ENCODE measurements at regions not wholly inside any gene's neighbourhood (a gene's known extent, or its start where the extent isn't known, plus 50 kb on each side); places are given as distances from the start of the nearest gene placed in this dataset.
A peak's percentile ranks its signal among the peaks of the same experiment; 100 is the strongest.

DNA sequence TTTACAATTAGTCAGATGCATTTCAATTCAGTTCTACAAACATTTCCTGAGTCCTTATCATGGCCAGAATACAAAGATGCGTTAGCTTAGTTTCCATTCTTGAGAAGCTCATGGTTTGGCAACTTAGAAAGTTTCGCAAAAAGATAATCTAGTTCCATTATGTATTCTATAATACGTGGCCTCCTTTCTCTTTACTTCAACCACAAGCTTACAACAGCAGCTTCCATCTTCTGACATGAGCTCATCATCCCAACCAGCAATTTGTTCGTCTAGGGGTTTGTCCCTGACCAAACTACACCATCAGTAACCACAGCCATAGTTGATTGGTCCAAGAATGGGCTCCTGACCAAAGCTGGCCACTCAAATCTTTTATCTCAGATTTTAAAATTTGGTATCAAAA, 267.6 kb upstream of the TBC1D5 start:
- 0 out of 2 replicates have a peak, but pooled peaks cover 5% of the 10 kb centered on the region for H3K9me2 ChIP-seq (ENCODE audit: insufficient read depth)
- in situ Hi-C loops (cut with MboI): no loop called here
- no peak overlapping the region for H2AFZ ChIP-seq
- 41 to 46% methylated on average over 4 of the region's 4 CpGs for WGBS, 2 experiments (ENCODE audit: low coverage in 1 of 2, low lambda C conversion rate in 2 of 2, missing lambda C conversion rate in 2 of 2)
- H3K9me3 ChIP-seq (ENCODE audit: low read depth): no peaks in the 10 kb centered on the region
- H3K27ac ChIP-seq: no peak overlapping the region
- H3K27me3 ChIP-seq (replicated peaks; ENCODE audit: insufficient read depth): no peaks in the 10 kb centered on the region; the same call in 1 of the 2 replicates
- DNase-seq: no peak
- H3K4me1 ChIP-seq (ENCODE audit: insufficient read depth): peaks cover 6% of the 10 kb centered on the region; the same call in 1 of the 2 replicates
- no peak overlapping the region for H3K4me3 ChIP-seq
- no peaks in the 10 kb centered on the region for H4K20me1 ChIP-seq (ENCODE audit: insufficient read depth)
- no peaks in the 10 kb centered on the region for H3K79me2 ChIP-seq (ENCODE audit: insufficient read depth)
- no peaks in the 10 kb centered on the region; the same call in 1 of the 2 replicates for H3F3A ChIP-seq (ENCODE audit: insufficient read depth)
- TF ChIP-seq EZH2 (IDR thresholded peaks at IDR 0.05; ENCODE audit: insufficient read depth, poor library complexity, severe bottlenecking) (no peak), EZH2phosphoT487 (IDR thresholded peaks at IDR 0.05; ENCODE audit: insufficient read depth, low read depth) (no peak)
- H3K36me3 ChIP-seq (ENCODE audit: low read depth): no peaks in the 10 kb centered on the region
- no peak overlapping the region for H3K9ac ChIP-seq
- H3K4me2 ChIP-seq (ENCODE audit: unreplicated experiment): no peak overlapping the region

DNA sequence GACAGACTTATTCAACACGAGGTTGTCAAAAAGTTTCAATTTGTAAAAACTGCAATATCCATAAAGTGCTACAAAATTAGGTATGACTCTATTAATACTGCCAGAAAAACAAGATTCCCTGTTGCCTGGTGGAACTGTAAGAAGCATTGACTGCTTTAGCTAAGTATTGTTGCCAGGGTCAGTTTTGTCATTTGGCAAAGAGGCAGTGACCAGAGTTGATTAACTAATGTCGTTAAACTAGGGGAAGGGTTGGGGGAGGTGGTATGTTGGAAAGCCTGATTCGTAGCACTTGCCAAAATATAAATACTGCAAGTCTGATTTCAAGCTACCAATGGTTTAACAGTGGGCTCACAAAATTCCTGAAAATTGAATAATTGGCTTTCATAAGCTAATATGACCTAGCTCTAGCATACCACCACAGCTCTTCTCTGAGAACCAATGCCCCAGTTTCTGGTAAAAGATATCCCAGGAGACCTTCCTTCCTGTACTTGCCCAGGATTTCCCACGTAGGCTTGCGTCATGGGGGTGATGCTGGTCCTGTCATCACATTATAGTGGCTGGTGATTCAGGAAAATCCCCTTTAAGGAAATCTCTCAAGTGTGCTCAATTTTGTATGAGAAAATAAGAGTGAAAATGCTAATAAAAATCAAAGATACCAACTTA, 266.4 kb upstream of the TBC1D5 start:
- H3K4me2 ChIP-seq (ENCODE audit: unreplicated experiment): no peak overlapping the region
- H3K27ac ChIP-seq: no peak overlapping the region
- in situ Hi-C loops (cut with MboI): no loop called here
- no peaks in the 10 kb centered on the region for H3K79me2 ChIP-seq (ENCODE audit: insufficient read depth)
- H3K27me3 ChIP-seq (replicated peaks; ENCODE audit: insufficient read depth): no peaks in the 10 kb centered on the region; the same call in 1 of the 2 replicates
- peak; percentile 52 for DNase-seq
- 27 to 32% methylated on average over 5 of the region's 5 CpGs for WGBS, 2 experiments (ENCODE audit: low coverage in 1 of 2, low lambda C conversion rate in 2 of 2, missing lambda C conversion rate in 2 of 2)
- TF ChIP-seq EZH2 (IDR thresholded peaks at IDR 0.05; ENCODE audit: insufficient read depth, poor library complexity, severe bottlenecking) (no peak), EZH2phosphoT487 (IDR thresholded peaks at IDR 0.05; ENCODE audit: insufficient read depth, low read depth) (no peak)
- H4K20me1 ChIP-seq (ENCODE audit: insufficient read depth): no peaks in the 10 kb centered on the region
- no peak overlapping the region for H3K4me3 ChIP-seq
- H3K9me3 ChIP-seq (ENCODE audit: low read depth): no peaks in the 10 kb centered on the region
- no peak overlapping the region for H2AFZ ChIP-seq
- peaks cover 6% of the 10 kb centered on the region; the same call in 1 of the 2 replicates for H3K4me1 ChIP-seq (ENCODE audit: insufficient read depth)
- H3K9me2 ChIP-seq (ENCODE audit: insufficient read depth): 0 out of 2 replicates have a peak, but pooled peaks cover 5% of the 10 kb centered on the region
- no peaks in the 10 kb centered on the region; the same call in 1 of the 2 replicates for H3F3A ChIP-seq (ENCODE audit: insufficient read depth)
- H3K36me3 ChIP-seq (ENCODE audit: low read depth): no peaks in the 10 kb centered on the region
- no peak overlapping the region for H3K9ac ChIP-seq

DNA sequence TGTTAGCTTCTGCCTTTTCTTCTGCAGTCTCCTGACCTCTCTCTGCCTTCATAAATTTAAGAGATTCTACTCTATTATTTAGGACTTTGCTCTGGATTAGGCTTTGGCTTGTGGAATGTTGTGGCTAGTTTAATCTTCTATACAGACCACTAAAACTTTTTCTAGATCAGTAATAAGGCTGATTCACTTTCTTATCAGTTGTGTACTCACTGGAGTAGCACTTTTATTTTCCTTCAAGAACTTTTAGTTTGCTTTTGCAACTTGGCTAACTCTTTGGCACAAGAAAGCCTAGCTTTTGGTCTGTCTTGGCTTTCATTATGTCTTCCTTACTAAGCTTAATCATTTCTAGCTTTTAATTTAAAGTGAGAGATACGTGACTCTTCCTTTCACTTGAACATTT, 265.5 kb upstream of the TBC1D5 start:
- peaks cover 6% of the 10 kb centered on the region; the same call in 1 of the 2 replicates for H3K4me1 ChIP-seq (ENCODE audit: insufficient read depth)
- no peak overlapping the region for H3K4me2 ChIP-seq (ENCODE audit: unreplicated experiment)
- H3F3A ChIP-seq (ENCODE audit: insufficient read depth): no peaks in the 10 kb centered on the region; the same call in 1 of the 2 replicates
- H3K4me3 ChIP-seq: no peak overlapping the region
- in situ Hi-C loops (cut with MboI): no loop called here
- no peak for TF ChIP-seq EZH2 (IDR thresholded peaks at IDR 0.05; ENCODE audit: insufficient read depth, poor library complexity, severe bottlenecking)
- no peak for TF ChIP-seq EZH2phosphoT487 (IDR thresholded peaks at IDR 0.05; ENCODE audit: insufficient read depth, low read depth)
- H3K9ac ChIP-seq: no peak overlapping the region
- H4K20me1 ChIP-seq (ENCODE audit: insufficient read depth): no peaks in the 10 kb centered on the region
- 59 to 68% methylated on average over 1 of the region's 1 CpG for WGBS, 2 experiments (ENCODE audit: low coverage in 1 of 2, low lambda C conversion rate in 2 of 2, missing lambda C conversion rate in 2 of 2)
- H3K9me2 ChIP-seq (ENCODE audit: insufficient read depth): 0 out of 2 replicates have a peak, but pooled peaks cover 5% of the 10 kb centered on the region
- no peaks in the 10 kb centered on the region; the same call in 1 of the 2 replicates for H3K27me3 ChIP-seq (replicated peaks; ENCODE audit: insufficient read depth)
- no peak overlapping the region for H3K27ac ChIP-seq
- H3K36me3 ChIP-seq (ENCODE audit: low read depth): no peaks in the 10 kb centered on the region
- no peak overlapping the region for H2AFZ ChIP-seq
- H3K9me3 ChIP-seq (ENCODE audit: low read depth): no peaks in the 10 kb centered on the region
- peak; percentile 28 for DNase-seq
- no peaks in the 10 kb centered on the region for H3K79me2 ChIP-seq (ENCODE audit: insufficient read depth)

DNA sequence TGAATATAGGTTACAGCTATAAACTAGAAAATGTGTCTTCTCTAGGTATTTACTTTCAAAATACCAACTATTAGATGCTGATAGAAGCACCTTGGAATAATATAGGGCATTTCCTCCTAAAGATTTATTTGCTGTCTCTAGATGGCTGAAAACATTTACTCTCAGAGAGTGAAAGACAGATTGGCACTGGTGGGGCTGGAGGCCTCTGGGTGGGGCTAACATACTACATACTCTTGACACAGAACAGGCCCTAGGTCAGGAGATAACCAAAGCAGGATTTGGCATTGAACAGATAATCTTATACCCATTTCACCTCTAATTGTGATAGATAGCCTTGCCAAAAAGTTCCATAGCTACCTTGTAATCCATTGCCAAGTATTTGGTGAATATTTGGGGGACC, 253.3 kb upstream of the TBC1D5 start:
- no peak overlapping the region for H3K9ac ChIP-seq
- no peaks in the 10 kb centered on the region for H3K79me2 ChIP-seq (ENCODE audit: insufficient read depth)
- H3K4me2 ChIP-seq (ENCODE audit: unreplicated experiment): no peak overlapping the region
- H3F3A ChIP-seq (ENCODE audit: insufficient read depth): no peaks in the 10 kb centered on the region
- no peaks in the 10 kb centered on the region for H3K9me3 ChIP-seq (ENCODE audit: low read depth)
- no peak for TF ChIP-seq EZH2phosphoT487 (IDR thresholded peaks at IDR 0.05; ENCODE audit: insufficient read depth, low read depth)
- TF ChIP-seq EZH2 (IDR thresholded peaks at IDR 0.05; ENCODE audit: insufficient read depth, poor library complexity, severe bottlenecking): no peak
- H4K20me1 ChIP-seq (ENCODE audit: insufficient read depth): no peaks in the 10 kb centered on the region
- no peak overlapping the region for H3K27ac ChIP-seq
- in situ Hi-C loops (cut with MboI): no loop called here
- H3K4me1 ChIP-seq (ENCODE audit: insufficient read depth): no peaks in the 10 kb centered on the region
- H3K4me3 ChIP-seq: no peak overlapping the region
- no peak overlapping the region for H2AFZ ChIP-seq
- no peak for DNase-seq
- H3K9me2 ChIP-seq (ENCODE audit: insufficient read depth): no peaks in the 10 kb centered on the region
- H3K27me3 ChIP-seq (replicated peaks; ENCODE audit: insufficient read depth): 0 out of 2 replicates have a peak, but pooled peaks cover 4% of the 10 kb centered on the region
- no peaks in the 10 kb centered on the region for H3K36me3 ChIP-seq (ENCODE audit: low read depth)
